ENCODE measurements at regions not wholly inside any gene's neighbourhood (a gene's known extent, or its start where the extent isn't known, plus 50 kb on each side); places are given as distances from the start of the nearest gene placed in this dataset.

GRCh38 chr19:56978023-56978565, 137.6 kb upstream of the PEG3 start:
- TF ChIP-seq ELF4 (IDR thresholded peaks at IDR 0.05): no peak
- no peak for TF ChIP-seq SP1 (IDR thresholded peaks at IDR 0.05)
- TF ChIP-seq ARNT (IDR thresholded peaks at IDR 0.05): no peak
- no peak for TF ChIP-seq HDGF (IDR thresholded peaks at IDR 0.05; ENCODE audit: borderline replicate concordance)
- no peak for TF ChIP-seq ZNF384 (IDR thresholded peaks at IDR 0.05)
- no peak for TF ChIP-seq BHLHE40 (IDR thresholded peaks at IDR 0.05; ENCODE audit: borderline replicate concordance)
- TF ChIP-seq NFRKB (IDR thresholded peaks at IDR 0.05): no peak
- no peak for TF ChIP-seq FOXM1 (IDR thresholded peaks at IDR 0.05; ENCODE audit: borderline replicate concordance)
- no peak for TF ChIP-seq PKNOX1 (IDR thresholded peaks at IDR 0.05)
- no peak for TF ChIP-seq TARDBP (IDR thresholded peaks at IDR 0.05)
- TF ChIP-seq FOXA1 (IDR thresholded peaks at IDR 0.05): no peak
- TF ChIP-seq L3MBTL2 (conservative IDR thresholded peaks at IDR 0.05): no peak
- TF ChIP-seq SUZ12 (IDR thresholded peaks at IDR 0.05): no peak
